ENCODE measurements at regions not wholly inside any gene's neighbourhood (a gene's known extent, or its start where the extent isn't known, plus 50 kb on each side); places are given as distances from the start of the nearest gene placed in this dataset.

DNA sequence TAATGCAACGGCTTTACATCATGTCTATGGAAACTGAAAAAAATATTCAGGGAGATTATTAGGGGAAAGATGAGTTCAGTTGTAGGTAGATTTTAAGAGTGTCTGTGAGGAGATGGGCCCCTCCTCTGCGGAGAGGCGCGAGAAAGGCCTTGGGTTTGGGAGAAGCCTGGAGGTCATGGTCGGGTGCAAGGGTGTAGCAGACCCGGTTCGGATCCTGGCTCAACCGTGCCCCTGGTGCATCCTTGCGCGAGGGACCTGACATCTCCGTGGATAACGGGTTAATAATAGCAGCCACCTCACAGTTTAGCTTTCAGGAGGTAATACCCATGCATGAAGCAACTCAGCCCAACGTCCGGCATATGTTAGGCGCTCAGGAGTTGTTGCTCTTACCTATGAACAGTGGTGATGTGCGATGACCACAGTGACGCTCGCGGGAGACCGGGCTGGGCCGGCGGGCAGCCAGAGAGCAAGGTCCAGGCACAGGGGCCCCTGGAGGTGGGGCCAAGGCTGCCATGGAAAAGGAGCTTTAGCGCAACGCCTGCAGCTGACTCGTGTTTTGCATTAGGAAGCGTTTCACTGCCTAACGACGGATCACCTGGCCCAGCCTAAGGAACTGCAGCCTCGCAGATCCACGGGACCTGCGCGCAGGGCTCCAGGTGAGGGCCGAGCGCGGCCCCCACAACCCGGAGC, 146.4 kb upstream of the ARID1B start:
- TF ChIP-seq POLR2A (IDR thresholded peaks at IDR 0.05) = no peak
- TF ChIP-seq, protein P1, sequence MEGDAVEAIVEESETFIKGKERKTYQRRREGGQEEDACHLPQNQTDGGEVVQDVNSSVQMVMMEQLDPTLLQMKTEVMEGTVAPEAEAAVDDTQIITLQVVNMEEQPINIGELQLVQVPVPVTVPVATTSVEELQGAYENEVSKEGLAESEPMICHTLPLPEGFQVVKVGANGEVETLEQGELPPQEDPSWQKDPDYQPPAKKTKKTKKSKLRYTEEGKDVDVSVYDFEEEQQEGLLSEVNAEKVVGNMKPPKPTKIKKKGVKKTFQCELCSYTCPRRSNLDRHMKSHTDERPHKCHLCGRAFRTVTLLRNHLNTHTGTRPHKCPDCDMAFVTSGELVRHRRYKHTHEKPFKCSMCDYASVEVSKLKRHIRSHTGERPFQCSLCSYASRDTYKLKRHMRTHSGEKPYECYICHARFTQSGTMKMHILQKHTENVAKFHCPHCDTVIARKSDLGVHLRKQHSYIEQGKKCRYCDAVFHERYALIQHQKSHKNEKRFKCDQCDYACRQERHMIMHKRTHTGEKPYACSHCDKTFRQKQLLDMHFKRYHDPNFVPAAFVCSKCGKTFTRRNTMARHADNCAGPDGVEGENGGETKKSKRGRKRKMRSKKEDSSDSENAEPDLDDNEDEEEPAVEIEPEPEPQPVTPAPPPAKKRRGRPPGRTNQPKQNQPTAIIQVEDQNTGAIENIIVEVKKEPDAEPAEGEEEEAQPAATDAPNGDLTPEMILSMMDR (IDR thresholded peaks at IDR 0.05) = no peak

All from body of pancreas (tissue), 4 donors.